ENCODE measurements at regions not wholly inside any gene's neighbourhood (a gene's known extent, or its start where the extent isn't known, plus 50 kb on each side); places are given as distances from the start of the nearest gene placed in this dataset.

DNA sequence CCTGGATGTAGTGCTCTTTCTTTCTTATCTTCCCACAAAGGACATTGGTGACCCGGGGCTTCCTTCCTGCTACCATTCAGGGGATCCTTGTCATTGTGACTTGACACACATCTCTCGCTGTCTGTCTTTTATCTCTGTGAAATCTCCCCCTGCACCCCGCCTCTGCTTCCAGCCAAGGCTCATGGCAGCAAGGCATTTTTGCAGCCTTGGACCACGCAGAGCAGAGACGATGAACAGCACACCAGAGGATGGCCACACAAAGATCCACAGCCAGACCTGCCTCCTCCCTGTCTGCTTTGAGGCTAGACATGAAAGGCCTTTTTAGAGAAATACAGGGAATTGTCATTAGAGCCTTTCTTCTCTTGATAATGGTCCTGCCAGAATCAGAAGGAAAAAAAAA lies 549.1 kb downstream of the CDK5RAP2 start:
- DNase-seq (ENCODE audit: low read depth, low spot score): no peak
- no peak overlapping the region for H3K27ac ChIP-seq

DNA sequence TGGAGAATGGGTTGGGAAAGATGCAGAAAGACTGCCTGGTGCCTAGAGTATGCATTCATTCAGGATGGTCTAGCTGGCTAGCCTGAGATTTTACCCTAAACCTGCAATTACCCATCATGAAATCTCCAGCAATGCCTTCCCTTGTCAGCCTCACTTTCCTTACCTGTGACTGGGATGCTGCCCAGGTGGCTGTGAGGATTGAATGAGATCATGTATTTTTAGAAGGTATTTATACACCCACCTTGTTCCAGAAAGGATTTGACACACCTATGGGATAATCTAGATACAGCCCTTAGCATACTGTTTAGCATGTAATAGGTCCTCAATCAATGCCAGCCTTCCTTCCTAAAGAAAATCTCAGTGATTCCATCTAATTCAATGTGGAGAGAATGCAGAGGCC lies 561.4 kb downstream of the CDK5RAP2 start:
- no peak for DNase-seq (ENCODE audit: low read depth, low spot score)
- no peak overlapping the region for H3K27ac ChIP-seq

DNA sequence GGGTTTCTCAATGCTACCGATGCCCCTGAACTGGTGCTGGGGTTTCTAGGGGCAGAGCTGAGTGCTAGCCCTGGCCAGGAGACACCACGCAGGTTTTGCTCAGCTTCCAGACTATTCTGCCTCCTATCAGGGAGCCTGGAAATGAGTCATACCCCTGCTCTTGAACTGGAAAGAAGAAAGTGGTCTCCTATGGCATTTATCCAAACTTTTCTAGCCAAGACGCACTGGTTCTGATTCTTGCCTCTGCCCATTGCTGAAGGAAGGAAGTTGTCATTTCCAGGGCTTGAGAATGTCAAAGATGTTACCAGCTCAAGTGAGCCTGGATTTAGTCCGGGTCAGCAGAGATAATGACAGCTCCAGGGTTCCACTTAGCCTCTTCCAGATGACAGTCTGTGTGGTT lies 561.9 kb downstream of the CDK5RAP2 start:
- DNase-seq (ENCODE audit: low read depth, low spot score): no peak

DNA sequence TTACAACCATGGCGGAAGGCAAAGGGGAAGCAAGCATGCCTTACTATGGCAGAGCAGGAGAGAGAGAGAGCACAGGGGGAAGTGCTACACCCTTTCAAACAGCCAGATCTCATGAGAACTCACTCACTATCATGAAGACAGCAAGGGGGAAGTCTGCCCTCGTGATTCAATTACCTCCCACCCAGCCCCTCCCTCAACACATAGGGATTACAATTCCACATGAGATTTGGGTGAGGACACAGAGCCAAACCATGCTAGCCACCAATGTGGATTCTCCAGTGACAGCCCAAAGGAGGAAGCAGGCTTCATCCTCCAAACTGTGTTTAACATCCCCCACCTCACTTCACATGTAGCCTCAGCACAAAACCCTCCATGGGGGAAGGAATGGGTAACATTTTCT lies 563.7 kb downstream of the CDK5RAP2 start:
- DNase-seq (ENCODE audit: low read depth, low spot score): no peak
- H3K27ac ChIP-seq: no peak overlapping the region

More for the DNA sequence above, 561.9 kb downstream of the CDK5RAP2 start:
- no peak overlapping the region for H3K27ac ChIP-seq

DNA sequence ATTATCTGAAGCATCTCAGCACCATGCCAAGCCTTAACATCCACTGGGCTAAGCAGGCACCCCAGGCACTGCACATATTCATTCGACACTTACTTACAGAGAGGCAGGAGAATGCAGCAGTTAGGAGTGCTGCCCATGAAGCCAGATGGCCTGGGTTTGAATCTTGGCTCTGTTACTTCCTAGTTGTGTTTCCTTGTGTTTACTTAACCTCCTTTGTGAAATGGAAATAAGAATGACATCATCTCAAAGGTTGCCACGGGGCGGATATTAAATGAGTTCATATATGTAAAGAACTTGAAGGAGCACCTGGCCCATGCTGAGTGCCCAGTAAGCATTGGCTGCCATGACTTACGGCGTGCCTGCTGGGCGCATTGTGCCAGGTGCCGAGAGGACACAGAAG lies 565.2 kb downstream of the CDK5RAP2 start:
- no peak for DNase-seq (ENCODE audit: low read depth, low spot score)
- H3K27ac ChIP-seq: no peak overlapping the region

DNA sequence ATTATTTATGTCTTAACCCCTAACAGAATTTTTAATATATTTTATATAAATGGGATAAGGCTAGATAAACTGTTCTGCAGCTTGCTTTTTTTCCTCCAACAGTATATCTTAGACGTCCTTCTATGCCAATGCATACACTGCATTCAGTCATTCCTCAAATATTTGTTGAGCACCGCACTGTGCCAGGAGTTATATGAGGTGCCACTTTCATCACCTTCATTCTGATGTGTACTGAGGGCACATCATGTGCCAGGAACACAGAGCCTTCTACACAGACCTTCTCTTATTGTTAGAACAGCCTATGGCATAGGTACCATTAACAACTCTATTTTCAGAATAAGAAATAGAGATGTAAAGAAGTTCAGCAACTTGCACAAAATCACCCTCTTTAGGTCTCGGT lies 570.1 kb downstream of the CDK5RAP2 start:
- no peak for DNase-seq (ENCODE audit: low read depth, low spot score)
- no peak overlapping the region for H3K27ac ChIP-seq

DNA sequence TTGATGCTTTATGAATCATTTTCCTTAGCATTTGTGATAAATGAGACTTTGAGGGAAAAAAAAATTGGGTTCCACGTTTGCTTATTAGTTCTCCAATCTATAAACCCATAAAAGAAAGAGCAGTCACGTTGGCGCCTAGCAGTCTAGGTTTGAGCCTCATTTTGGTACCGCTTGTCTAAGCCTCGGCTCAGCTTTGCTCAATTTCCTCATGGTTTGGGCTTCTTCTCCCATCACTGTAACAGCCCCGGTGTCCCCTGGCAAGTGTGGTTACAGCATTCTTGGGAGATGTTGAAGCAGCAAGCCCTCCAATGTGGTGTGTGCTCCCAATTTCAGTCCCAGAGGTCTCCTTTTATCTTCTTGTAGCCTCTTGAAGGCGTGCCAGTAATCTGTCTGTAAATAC lies 578.4 kb downstream of the CDK5RAP2 start:
- no peak for DNase-seq (ENCODE audit: low read depth, low spot score)
- H3K27ac ChIP-seq: no peak overlapping the region

DNA sequence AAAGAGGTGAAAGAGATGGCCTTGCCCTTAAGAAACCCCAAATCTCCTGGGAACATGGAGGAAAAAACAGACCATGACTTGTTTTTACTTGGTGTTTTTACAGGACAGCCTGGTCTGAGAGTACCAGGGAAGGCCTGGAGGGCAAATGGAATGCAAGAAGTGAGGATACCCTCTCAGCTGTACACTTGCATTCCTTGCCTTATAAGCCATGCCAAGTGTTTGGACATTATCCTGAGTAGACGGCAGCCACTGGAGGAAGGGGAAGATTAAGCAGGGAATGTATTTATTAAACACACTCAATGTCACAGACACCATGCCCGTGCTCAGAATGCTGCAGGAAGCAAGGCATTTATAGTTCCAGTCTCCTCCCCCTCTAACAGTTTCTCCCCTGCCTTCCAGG lies 581.4 kb downstream of the CDK5RAP2 start:
- DNase-seq (ENCODE audit: low read depth, low spot score): no peak
- H3K27ac ChIP-seq: no peak overlapping the region

DNA sequence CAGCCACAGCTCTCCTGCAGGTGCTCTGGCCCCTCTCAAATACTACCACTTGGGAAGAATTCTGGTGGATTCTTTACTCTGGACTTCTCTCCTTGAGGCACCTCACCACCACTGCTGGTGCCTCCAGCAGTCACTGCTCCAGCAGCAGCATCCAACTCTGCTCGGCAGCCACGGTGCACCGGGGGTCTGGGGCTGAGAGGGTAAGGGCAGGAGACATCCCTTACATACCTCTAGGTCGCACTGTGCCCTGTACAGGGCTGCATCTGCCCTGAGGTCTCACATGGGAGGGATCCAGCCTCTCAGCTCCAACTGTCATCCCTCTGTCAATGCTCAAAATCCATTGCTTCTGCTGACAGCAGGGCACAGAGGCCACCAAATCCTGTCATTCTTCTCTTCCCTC lies 588.2 kb downstream of the CDK5RAP2 start:
- DNase-seq (ENCODE audit: low read depth, low spot score): no peak
- no peak overlapping the region for H3K27ac ChIP-seq

DNA sequence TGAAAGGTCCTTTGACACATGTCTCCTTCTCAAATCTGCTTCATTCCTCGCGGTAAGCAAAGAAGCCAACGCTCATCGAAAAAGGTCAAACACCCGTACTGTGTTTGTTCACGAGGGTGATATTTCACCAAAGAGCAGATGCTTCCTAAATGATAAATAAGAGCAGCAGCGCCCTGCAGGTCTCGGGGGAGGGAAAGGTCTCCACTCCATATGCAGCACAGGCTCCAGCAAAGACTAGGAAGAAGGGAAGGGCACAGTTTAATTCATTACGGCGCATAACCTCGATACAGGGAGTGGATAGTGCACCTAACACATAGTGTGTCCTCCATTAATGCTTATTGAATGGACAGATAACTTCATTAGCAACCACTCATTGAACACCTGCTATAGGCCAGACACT lies 593.3 kb downstream of the CDK5RAP2 start:
- H3K27ac ChIP-seq: no peak overlapping the region
- DNase-seq (ENCODE audit: low read depth, low spot score): no peak

DNA sequence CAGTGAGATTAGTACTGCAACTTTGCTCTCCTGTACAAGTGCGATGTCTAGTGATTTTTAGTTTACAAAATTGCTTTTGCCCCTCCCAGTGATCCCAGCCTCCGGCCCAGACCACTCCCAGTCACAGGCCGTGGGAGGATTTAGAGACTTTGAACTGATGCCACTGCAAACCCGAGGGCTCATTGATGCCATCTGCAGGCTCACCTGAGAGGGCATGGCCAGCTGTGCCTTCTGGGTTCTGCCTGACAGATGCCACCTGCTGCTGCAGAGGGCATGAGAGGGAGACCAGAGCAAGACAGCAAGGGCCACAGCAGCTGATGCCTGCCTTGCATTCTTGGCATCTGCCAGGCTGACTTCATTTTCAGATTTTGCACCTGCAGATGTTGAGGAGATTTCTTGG lies 593.8 kb downstream of the CDK5RAP2 start:
- no peak for DNase-seq (ENCODE audit: low read depth, low spot score)
- H3K27ac ChIP-seq: no peak overlapping the region

DNA sequence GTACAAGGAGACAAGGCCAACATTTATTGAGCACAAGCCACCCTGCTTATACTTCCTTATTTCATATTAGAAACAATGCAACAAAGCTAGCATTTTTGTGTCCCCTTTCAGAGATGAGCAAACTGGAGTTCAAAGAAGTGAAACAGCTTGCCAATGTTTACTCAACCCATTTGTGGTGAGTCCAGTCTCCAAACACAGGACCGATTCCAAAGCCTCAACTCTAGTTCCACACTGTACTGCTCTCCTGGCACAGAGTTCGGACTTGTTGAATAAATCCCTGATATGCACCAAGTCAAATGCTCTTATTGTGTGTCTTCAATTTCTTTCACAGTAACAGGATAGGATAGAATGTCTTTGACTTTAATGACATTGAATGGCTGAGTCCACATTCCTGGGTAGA lies 604.8 kb upstream of the BRINP1 start:
- no peak for DNase-seq (ENCODE audit: low read depth, low spot score)
- no peak overlapping the region for H3K27ac ChIP-seq

DNA sequence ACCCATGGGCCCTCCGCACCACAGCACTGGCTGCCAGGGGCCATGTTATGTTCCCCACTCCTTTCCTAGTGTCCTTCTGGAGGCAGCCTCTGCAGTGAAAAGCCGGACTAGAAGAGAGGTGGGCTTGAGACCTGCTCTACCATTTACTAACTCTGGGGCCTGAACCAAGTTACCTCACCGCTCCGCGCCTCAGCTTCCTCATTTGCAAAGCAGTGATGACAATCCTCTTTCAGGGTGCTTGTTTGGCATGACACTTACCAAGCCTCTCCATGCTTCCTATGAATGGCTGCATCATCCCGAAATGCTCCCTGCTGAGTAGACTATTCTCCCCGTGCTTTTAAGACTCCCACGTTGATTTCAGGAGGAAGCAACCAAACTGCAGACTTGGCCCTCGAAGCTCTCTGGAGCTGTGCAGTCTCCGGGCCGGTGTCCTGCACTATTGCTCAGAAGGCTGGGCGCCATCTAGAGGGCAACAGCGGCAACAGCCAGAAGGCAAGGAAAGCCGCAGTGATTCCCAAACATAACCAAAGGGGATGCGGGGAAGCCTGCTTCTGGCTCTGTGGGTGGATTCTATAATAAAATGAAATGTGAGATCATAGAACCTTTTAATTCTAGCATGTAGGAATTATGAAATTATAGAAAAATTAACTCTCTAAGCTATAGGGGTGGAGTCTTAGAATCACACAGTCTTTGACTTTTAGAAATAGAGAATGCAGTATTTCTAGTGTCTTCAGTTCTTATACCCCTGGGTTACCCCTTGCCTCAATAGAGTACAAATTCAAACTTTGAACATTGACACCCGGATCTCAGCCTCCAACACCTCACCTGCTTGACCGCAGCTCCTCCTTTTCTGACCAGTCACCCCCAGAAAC lies 599.8 kb upstream of the BRINP1 start:
- H3K27ac ChIP-seq: no peak overlapping the region
- no peak for DNase-seq (ENCODE audit: low read depth, low spot score)

DNA sequence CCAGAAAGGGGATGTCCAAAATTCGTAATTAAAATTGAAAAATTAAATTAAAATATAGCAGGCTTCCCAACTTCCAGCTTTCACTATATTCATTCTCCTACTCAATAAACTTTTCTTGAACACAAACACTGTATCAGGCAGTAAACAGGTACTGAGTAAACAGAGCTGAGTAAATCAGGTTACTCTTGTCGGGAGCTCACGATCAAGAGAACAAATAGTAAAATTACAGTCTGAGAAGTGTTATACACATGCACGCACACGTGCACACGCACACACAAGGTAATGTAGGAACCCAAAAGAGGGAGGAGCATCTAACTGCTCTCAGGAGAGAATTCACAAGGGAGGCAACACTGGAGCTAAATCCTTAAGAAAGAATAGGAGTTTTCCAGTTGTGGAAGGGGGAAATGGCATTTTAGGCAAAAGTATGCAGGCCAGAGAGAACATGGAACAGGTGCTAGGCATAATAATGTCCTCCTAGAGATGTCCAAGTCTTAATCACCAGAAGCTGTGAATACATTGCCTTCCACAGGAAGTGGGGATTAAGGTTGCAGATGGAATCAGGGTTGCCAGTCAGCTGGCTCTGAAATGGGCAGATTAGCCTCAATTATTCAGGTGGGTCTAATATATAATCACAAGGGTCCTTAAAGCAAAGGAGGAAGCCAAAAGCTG lies 598.8 kb upstream of the BRINP1 start:
- no peak overlapping the region for H3K27ac ChIP-seq
- DNase-seq (ENCODE audit: low read depth, low spot score): no peak

DNA sequence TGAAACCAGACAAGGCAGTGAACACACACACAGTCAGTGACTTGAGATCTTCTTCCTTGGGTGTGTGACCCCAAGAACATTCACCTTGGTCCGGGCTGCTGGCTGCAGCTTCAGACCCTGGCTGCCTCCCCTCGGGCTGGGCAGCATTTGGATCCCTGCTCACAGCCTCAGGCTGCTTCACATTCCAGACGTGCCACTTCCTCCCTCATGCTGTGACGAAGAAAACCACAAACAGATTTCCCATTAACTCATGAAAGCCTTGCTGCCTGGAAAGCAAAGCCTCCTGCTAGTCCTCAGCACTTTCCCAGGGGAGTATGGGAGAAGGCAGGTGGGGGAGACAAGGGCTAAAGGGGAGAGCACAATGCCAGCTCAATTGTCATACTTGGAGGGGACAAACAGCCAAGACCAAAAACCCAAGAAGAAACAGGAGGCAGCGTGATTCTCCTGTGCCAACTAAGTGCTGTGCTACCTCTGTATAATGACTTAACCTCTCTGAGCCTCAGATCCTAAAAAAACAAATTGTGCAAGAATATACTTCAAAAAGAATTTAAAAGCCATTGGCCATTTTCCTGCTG lies 594.6 kb upstream of the BRINP1 start:
- no peak overlapping the region for H3K27ac ChIP-seq
- peak; percentile 53 for DNase-seq (ENCODE audit: low read depth, low spot score)

DNA sequence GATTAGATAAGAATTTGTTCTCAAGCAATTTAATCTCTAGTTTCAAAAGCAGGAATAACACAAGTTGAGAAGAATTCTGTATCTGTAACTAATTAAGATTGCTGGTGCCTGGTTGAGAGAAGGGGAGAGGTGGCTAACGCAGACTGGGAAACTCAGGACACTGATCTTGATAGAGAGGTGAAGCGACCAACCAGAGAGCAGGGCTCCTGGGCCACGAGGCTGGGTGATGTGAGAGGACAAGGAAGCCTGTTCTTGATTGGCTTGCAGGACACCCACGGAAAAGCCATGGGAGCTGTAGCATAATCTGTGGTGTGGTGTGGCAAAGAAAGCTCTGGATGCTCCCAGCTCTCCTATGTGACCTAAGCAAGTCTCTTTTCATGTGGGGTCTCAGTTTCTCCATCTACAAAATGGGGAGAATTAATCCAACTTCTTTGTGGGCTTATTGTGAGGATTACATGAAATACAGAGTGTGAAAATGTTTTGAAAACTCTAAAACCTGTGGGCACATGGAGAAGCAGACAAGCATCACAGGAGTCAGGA lies 594.1 kb upstream of the BRINP1 start:
- DNase-seq (ENCODE audit: low read depth, low spot score): no peak
- no peak overlapping the region for H3K27ac ChIP-seq

DNA sequence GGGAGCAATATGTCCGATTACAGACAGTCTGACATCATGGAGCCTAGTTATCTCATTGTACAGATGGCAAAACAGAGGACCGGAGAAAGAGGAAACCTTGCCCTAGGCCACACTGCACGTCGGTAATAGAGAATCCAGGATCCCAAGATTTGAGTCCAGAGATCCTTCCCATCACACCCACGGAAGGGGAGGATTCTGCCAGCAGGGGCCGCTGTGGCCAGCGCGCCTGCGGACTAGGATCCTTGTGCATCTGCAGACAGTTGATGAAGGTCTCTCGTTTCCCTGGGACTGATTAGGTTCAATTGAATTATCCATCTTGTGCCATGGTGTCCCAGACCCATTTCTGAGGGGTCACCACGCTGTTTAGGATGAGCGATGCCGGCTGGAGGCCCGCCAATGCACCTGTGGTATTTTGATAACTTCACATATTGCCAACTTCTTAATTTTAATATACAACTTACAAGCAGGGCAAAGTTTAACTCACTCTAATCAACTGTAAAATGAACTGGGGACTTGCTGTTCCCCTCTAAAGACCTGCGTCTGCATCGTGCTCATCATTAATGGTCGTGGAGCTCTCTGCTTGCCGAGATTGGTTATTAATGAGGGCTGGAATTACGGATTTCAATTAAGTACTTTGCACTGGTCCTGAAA lies 592.7 kb upstream of the BRINP1 start:
- DNase-seq (ENCODE audit: low read depth, low spot score): no peak
- no peak overlapping the region for H3K27ac ChIP-seq

DNA sequence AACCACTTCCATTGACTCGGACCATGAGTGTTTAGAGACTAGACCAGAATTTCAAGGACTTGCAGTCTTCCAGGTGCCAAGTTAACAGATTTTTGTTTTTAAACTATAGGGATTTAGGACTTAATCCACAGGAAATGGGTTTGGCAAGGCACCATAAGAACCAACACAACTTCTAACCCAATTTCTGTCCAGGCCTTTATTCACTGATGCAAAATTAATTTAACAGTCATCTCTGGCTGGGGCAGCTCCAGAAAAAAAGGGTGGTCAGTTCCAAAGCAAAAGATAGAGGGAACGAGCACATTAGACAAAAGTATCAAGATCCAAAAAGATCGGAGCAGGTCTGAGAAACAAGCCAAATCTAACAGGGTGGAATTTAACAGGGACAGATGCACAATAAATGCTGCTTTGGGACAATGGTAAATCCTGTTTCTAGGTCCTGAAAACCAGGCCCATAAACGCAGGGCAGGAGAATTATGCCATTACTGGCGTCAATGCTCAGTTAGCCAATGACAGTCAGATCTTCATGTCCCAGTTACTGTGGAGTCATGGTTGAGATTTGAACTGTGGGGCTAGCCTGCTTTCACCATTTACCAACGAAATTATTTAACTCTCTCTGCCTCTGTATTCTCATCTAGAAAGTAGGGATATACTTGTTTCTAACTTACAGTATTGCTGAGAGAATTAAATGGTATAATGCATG lies 590.8 kb upstream of the BRINP1 start:
- DNase-seq (ENCODE audit: low read depth, low spot score): no peak
- no peak overlapping the region for H3K27ac ChIP-seq

DNA sequence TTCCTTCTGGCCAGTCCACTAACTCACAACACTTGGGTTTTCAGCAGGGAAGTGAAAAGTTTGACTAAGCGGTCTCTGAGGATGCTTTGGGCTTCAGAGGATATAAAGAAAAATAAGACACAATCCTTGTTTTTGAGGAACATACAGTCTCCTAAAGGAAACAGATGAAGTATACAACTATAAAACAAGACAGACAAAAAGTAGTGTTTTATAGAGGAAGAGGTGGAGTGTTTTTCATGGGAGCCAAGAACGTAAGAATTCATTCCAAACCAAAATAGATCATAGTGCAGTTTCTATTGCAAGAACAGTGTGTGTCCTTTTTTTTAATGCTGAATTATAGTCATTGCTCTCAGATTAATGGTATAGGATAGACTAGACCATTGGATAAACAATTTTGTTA lies 586.9 kb upstream of the BRINP1 start:
- DNase-seq (ENCODE audit: low read depth, low spot score): no peak
- no peak overlapping the region for H3K27ac ChIP-seq

DNA sequence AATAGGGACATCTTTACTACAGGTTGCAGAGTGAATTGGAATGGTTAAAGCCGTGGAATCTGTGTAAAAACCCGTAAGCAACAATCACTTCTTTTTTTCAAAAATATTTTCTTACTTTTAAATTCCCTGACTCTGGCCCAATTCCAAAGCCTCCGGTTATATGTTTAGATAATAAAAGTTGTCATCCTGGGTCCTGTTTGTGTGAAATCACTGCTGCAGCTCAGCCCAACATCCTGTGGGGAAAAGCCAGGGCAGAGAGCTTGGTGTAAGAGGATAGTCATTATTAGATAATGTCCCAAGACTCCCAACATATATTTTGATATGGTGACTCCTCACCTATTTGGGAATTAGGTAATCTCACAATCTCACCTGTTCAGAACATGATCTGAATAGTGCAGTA lies 586.0 kb upstream of the BRINP1 start:
- H3K27ac ChIP-seq: no peak overlapping the region
- no peak for DNase-seq (ENCODE audit: low read depth, low spot score)
